ENCODE measurements at regions not wholly inside any gene's neighbourhood (a gene's known extent, or its start where the extent isn't known, plus 50 kb on each side); places are given as distances from the start of the nearest gene placed in this dataset.

DNA sequence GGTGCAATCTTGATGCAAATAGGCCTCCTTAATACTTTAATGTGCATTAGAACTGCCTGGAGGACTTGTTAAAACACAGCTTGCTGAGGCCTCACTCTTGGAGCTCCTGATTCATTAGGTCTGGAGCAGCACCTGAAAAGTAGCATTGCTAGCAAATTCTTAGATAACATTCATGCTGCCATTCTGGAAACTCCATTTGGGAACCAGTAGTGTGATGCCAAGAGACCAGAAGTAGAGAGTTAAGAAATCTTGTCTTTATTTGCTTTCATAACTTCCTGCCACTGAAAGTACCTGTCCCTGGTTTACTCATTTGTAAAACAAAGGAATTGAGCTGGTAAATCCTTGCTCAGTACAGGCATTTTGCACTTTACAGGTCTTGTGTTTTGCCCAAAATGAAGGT, 72.0 kb downstream of the RAP2B start (continued):
- TF ChIP-seq, protein P1, sequence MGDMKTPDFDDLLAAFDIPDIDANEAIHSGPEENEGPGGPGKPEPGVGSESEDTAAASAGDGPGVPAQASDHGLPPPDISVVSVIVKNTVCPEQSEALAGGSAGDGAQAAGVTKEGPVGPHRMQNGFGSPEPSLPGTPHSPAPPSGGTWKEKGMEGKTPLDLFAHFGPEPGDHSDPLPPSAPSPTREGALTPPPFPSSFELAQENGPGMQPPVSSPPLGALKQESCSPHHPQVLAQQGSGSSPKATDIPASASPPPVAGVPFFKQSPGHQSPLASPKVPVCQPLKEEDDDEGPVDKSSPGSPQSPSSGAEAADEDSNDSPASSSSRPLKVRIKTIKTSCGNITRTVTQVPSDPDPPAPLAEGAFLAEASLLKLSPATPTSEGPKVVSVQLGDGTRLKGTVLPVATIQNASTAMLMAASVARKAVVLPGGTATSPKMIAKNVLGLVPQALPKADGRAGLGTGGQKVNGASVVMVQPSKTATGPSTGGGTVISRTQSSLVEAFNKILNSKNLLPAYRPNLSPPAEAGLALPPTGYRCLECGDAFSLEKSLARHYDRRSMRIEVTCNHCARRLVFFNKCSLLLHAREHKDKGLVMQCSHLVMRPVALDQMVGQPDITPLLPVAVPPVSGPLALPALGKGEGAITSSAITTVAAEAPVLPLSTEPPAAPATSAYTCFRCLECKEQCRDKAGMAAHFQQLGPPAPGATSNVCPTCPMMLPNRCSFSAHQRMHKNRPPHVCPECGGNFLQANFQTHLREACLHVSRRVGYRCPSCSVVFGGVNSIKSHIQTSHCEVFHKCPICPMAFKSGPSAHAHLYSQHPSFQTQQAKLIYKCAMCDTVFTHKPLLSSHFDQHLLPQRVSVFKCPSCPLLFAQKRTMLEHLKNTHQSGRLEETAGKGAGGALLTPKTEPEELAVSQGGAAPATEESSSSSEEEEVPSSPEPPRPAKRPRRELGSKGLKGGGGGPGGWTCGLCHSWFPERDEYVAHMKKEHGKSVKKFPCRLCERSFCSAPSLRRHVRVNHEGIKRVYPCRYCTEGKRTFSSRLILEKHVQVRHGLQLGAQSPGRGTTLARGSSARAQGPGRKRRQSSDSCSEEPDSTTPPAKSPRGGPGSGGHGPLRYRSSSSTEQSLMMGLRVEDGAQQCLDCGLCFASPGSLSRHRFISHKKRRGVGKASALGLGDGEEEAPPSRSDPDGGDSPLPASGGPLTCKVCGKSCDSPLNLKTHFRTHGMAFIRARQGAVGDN (IDR thresholded peaks at IDR 0.05): no peak

DNA sequence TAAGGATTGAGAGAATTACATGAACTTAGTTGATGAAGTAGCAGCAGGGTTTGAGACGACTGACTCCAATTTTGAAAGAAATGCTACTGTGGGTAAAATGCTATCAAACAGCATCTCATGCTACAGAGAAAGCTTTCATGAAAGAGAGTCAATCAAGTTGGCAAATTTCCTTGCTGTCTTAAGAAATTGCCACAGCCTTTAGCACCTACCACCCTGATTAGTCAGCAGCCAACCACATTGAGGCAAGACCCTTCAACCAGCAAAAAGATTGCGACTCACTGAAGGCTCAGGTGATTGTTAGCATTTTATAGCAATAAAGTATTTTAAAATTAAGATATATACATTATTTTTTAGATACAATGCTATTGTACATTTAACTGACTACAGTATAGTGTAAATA, 80.9 kb downstream of the RAP2B start:
- ChIA-PET POLR2A (no interaction called here), CTCF (no interaction called here), SMC1A (ENCODE audit: uncharacterized antibody, unreplicated experiment) (no interaction called here), RAD21 (ENCODE audit: unreplicated experiment) (no interaction called here)
- Histone ChIP-seq H2AFZ (ENCODE audit: control insufficient read depth, low read depth, low read length) (no peak overlapping the region), H3K9me3 (replicated peaks; ENCODE audit: control insufficient read depth, insufficient read depth, low read length) (no peaks in the 10 kb centered on the region), H3K4me3 (no peak overlapping the region), H3K27ac (ENCODE audit: control insufficient read depth, insufficient read depth) (no peak overlapping the region), H3K27me3 (replicated peaks in 1 of 2; ENCODE audit: control insufficient read depth in 2 of 2, insufficient read depth in 2 of 2, low read length in 1 of 2) (no peaks in the 10 kb centered on the region), H3K36me3 (ENCODE audit: control insufficient read depth in 2 of 2, insufficient read depth in 2 of 2, low read length in 1 of 2) (no peaks in the 10 kb centered on the region), H3K4me1 (ENCODE audit: control insufficient read depth, insufficient read depth, low read length) (no peaks in the 10 kb centered on the region), H3K79me2 (ENCODE audit: control insufficient read depth, insufficient read depth, low read length) (no peaks in the 10 kb centered on the region), H3K4me2 (ENCODE audit: control insufficient read depth, insufficient read depth) (no peak overlapping the region), H4K20me1 (ENCODE audit: control insufficient read depth, insufficient read depth) (no peaks in the 10 kb centered on the region), H3K9ac (ENCODE audit: control insufficient read depth, insufficient read depth, low read length) (no peak overlapping the region)
- DNase-seq (ENCODE audit: low read depth, low spot score): no peak
- intact Hi-C loops (cut with micrococcal nuclease; ENCODE audit: unreplicated experiment) (no loop called here), in situ Hi-C loops (cut with MboI) (no loop called here)
- TF ChIP-seq NFIC (IDR thresholded peaks at IDR 0.05; ENCODE audit: low read depth, low read length) (no peak), NR2C1 (IDR thresholded peaks at IDR 0.05) (no peak), RCOR1 (conservative IDR thresholded peaks at IDR 0.05; ENCODE audit: low read depth, low read length) (no peak), NFXL1 (IDR thresholded peaks at IDR 0.05; ENCODE audit: borderline replicate concordance) (no peak), ZNF274 (IDR thresholded peaks at IDR 0.05; ENCODE audit: insufficient read depth, insufficient read length) (no peak)
- TF ChIP-seq, protein P2, sequence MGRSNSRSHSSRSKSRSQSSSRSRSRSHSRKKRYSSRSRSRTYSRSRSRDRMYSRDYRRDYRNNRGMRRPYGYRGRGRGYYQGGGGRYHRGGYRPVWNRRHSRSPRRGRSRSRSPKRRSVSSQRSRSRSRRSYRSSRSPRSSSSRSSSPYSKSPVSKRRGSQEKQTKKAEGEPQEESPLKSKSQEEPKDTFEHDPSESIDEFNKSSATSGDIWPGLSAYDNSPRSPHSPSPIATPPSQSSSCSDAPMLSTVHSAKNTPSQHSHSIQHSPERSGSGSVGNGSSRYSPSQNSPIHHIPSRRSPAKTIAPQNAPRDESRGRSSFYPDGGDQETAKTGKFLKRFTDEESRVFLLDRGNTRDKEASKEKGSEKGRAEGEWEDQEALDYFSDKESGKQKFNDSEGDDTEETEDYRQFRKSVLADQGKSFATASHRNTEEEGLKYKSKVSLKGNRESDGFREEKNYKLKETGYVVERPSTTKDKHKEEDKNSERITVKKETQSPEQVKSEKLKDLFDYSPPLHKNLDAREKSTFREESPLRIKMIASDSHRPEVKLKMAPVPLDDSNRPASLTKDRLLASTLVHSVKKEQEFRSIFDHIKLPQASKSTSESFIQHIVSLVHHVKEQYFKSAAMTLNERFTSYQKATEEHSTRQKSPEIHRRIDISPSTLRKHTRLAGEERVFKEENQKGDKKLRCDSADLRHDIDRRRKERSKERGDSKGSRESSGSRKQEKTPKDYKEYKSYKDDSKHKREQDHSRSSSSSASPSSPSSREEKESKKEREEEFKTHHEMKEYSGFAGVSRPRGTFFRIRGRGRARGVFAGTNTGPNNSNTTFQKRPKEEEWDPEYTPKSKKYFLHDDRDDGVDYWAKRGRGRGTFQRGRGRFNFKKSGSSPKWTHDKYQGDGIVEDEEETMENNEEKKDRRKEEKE (IDR thresholded peaks at IDR 0.05): no peak
- WGBS (ENCODE audit: insufficient coverage, insufficient replicate concordance, low lambda C conversion rate, missing lambda C conversion rate): 13% methylated on average over 2 of the region's 2 CpGs
- no peak for ATAC-seq
- BruUV-seq (replicated peaks): no TSS peak
- FAIRE-seq: no peak

All from GM12878 (cell line).